ENCODE measurements at regions not wholly inside any gene's neighbourhood (a gene's known extent, or its start where the extent isn't known, plus 50 kb on each side); places are given as distances from the start of the nearest gene placed in this dataset.

DNA sequence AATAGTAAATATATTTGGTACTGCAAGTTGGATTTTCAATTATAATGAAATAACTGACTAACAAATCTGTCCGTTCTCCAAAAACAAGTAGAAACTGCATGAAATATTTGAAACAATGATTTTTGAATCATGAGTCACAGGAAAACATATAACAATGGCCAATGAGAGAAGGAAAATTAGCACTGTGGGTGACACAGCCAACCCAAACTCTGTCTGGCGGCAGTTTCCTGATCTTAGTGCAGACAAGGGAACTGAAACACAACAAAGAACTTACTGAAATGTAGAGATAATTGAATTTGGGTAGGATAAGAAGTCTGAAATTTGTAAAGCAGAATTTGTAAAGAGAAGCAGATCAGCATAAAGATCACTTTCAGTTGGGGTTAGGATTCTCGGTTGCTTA, 2743.3 kb upstream of the PCDH20 start:
- H3K79me2 ChIP-seq (ENCODE audit: insufficient read depth, low read length) = no peaks in the 10 kb centered on the region
- ChIA-PET POLR2A (no interaction called here), CTCF (ENCODE audit: low intra/inter-chr PET ratio, low total read pairs) (no interaction called here)
- no peaks in the 10 kb centered on the region for H3K4me1 ChIP-seq (ENCODE audit: insufficient read depth, low read length)
- WGBS (ENCODE audit: low lambda C conversion rate) = 76% methylated on average over 2 of the region's 3 CpGs
- DNase-seq (ENCODE audit: low spot score) (no peak), ATAC-seq (no peak), FAIRE-seq (no peak)
- no peaks in the 10 kb centered on the region for H3K9me3 ChIP-seq (ENCODE audit: low read length)
- intact Hi-C loops (cut with micrococcal nuclease; ENCODE audit: unreplicated experiment) = no loop called here
- H3K36me3 ChIP-seq (replicated peaks in 1 of 2; ENCODE audit: control insufficient read depth in 1 of 2, insufficient read depth in 2 of 2, low read length in 2 of 2) = no peaks in the 10 kb centered on the region
- in situ Hi-C loops (cut with HindIII; ENCODE audit: extremely low pct_ligation_motif_present, low pct_unique_long_range_greater_than_20kb) = no loop called here
- no peak overlapping the region for H2AFZ ChIP-seq (ENCODE audit: low read length)
- no peak overlapping the region for H3K4me2 ChIP-seq (ENCODE audit: low read depth, low read length)
- no peaks in the 10 kb centered on the region for H3K27me3 ChIP-seq (ENCODE audit: control insufficient read depth in 1 of 2, insufficient read depth in 2 of 2, low read length in 2 of 2)
- H3K4me3 ChIP-seq (replicated peaks in 1 of 3; ENCODE audit: insufficient read depth in 1 of 3, low read depth in 2 of 3, low read length in 3 of 3) = no peak overlapping the region
- no peaks in the 10 kb centered on the region for H4K20me1 ChIP-seq (ENCODE audit: insufficient read depth, low read length)
- TF ChIP-seq MTF2 (CRISPR knock-in tag; IDR thresholded peaks at IDR 0.05; ENCODE audit: borderline replicate concordance) (no peak), SOX13 (IDR thresholded peaks at IDR 0.05) (no peak), SOX13 (CRISPR knock-in tag; conservative IDR thresholded peaks at IDR 0.05 in 1 of 2, IDR thresholded peaks at IDR 0.05 in 1 of 2) (no peak), TBP (CRISPR knock-in tag; IDR thresholded peaks at IDR 0.05) (no peak), ZNF260 (CRISPR knock-in tag; IDR thresholded peaks at IDR 0.05; ENCODE audit: borderline replicate concordance, low read depth) (no peak), ZNF782 (CRISPR knock-in tag; IDR thresholded peaks at IDR 0.05; ENCODE audit: borderline replicate concordance) (no peak), RAD51 (IDR thresholded peaks at IDR 0.05; ENCODE audit: borderline replicate concordance) (no peak), ELF4 (CRISPR knock-in tag; IDR thresholded peaks at IDR 0.05; ENCODE audit: borderline replicate concordance) (no peak), SNRNP70 (IDR thresholded peaks at IDR 0.05; ENCODE audit: low read depth, low read length) (no peak)
- TF ChIP-seq, protein P1, sequence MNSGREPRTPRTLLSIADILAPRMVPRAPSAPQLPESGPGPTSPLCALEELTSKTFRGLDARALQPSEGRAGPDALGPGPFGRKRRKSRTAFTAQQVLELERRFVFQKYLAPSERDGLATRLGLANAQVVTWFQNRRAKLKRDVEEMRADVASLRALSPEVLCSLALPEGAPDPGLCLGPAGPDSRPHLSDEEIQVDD (CRISPR knock-in tag; IDR thresholded peaks at IDR 0.05; ENCODE audit: borderline replicate concordance) = no peak
- no TSS peak for BruUV-seq (replicated peaks)
- no peak overlapping the region for H3K9ac ChIP-seq (ENCODE audit: insufficient read depth, low read depth, low read length)
- H3K27ac ChIP-seq (ENCODE audit: extremely low read length, insufficient read depth, low read length) = no peak overlapping the region

DNA sequence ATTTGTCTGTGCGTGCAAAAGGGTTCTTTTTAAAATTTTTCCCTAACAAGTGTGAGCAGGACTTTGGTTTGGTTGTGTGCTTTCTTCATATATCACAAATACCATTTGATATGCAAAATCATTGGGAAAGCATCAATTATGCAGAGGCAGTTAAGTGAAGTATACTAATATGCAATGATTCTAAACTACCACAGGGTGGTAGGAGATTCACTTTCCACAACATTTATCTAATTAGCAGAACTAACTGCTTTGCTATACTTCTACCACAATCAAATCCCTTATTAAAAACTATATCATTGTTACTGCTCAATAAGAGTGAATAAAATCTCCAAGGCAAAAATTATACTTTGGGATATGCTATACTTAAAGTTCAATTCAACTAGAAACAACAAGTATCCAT, 2738.9 kb upstream of the PCDH20 start:
- Histone ChIP-seq H3K4me3 (replicated peaks in 1 of 3; ENCODE audit: insufficient read depth in 1 of 3, low read depth in 2 of 3, low read length in 3 of 3) (no peak overlapping the region), H3K27me3 (ENCODE audit: control insufficient read depth in 1 of 2, insufficient read depth in 2 of 2, low read length in 2 of 2) (no peaks in the 10 kb centered on the region), H4K20me1 (ENCODE audit: insufficient read depth, low read length) (no peaks in the 10 kb centered on the region), H3K79me2 (ENCODE audit: insufficient read depth, low read length) (no peaks in the 10 kb centered on the region), H3K9me3 (ENCODE audit: low read length) (no peaks in the 10 kb centered on the region), H3K27ac (ENCODE audit: extremely low read length, insufficient read depth, low read length) (no peak overlapping the region), H3K4me2 (ENCODE audit: low read depth, low read length) (no peak overlapping the region), H3K9ac (ENCODE audit: insufficient read depth, low read depth, low read length) (no peak overlapping the region), H3K4me1 (ENCODE audit: insufficient read depth, low read length) (no peaks in the 10 kb centered on the region), H3K36me3 (replicated peaks in 1 of 2; ENCODE audit: control insufficient read depth in 1 of 2, insufficient read depth in 2 of 2, low read length in 2 of 2) (no peaks in the 10 kb centered on the region), H2AFZ (ENCODE audit: low read length) (no peak overlapping the region)
- DNase-seq (ENCODE audit: low spot score) (no peak), ATAC-seq (no peak), FAIRE-seq (no peak)
- BruUV-seq (replicated peaks) = no TSS peak
- no peak for TF ChIP-seq MEIS1 (CRISPR knock-in tag; IDR thresholded peaks at IDR 0.05; ENCODE audit: borderline replicate concordance)
- intact Hi-C loops (cut with micrococcal nuclease; ENCODE audit: unreplicated experiment) = no loop called here
- POLR2A ChIA-PET = no interaction called here
- 68% methylated on average over 1 of the region's 1 CpG for WGBS (ENCODE audit: low lambda C conversion rate)
- CTCF ChIA-PET (ENCODE audit: low intra/inter-chr PET ratio, low total read pairs) = no interaction called here
- in situ Hi-C loops (cut with HindIII; ENCODE audit: extremely low pct_ligation_motif_present, low pct_unique_long_range_greater_than_20kb) = no loop called here
